ENCODE measurements at regions not wholly inside any gene's neighbourhood (a gene's known extent, or its start where the extent isn't known, plus 50 kb on each side); places are given as distances from the start of the nearest gene placed in this dataset.

DNA sequence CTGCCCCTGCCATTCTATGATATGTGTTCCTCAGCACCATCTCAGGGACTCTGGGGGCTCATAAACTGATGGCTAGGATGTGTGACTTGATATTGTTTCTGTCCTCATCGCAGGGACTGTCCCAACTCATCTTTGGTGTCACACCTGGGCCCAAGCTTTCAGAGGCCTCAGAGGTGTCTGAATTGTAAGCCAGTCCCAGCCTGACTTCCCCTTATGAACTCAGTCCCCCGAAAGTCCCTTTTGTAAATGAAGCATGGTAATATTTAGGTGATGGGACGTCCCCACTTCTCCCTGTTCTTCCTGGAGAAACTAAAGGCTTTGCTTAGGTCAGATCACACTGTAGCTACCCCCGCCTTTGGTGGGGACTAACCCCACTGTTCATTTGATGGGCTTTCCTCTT is 142.4 kb upstream of the TLE3 start:
- TF ChIP-seq, protein P1, sequence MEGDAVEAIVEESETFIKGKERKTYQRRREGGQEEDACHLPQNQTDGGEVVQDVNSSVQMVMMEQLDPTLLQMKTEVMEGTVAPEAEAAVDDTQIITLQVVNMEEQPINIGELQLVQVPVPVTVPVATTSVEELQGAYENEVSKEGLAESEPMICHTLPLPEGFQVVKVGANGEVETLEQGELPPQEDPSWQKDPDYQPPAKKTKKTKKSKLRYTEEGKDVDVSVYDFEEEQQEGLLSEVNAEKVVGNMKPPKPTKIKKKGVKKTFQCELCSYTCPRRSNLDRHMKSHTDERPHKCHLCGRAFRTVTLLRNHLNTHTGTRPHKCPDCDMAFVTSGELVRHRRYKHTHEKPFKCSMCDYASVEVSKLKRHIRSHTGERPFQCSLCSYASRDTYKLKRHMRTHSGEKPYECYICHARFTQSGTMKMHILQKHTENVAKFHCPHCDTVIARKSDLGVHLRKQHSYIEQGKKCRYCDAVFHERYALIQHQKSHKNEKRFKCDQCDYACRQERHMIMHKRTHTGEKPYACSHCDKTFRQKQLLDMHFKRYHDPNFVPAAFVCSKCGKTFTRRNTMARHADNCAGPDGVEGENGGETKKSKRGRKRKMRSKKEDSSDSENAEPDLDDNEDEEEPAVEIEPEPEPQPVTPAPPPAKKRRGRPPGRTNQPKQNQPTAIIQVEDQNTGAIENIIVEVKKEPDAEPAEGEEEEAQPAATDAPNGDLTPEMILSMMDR (IDR thresholded peaks at IDR 0.05) = no peak
- TF ChIP-seq POLR2A (IDR thresholded peaks at IDR 0.05) = no peak
- TF ChIP-seq EP300 (IDR thresholded peaks at IDR 0.05) = no peak
- TF ChIP-seq POLR2AphosphoS5 (IDR thresholded peaks at IDR 0.05) = no peak

Measured in stomach (tissue), 4 donors.